Tibial artery (tissue), 4 donors: ENCODE measurements at regions not wholly inside any gene's neighbourhood (a gene's known extent, or its start where the extent isn't known, plus 50 kb on each side); places are given as distances from the start of the nearest gene placed in this dataset.
A peak's percentile ranks its signal among the peaks of the same experiment; 100 is the strongest.
"Not testable (repeated sequence)": the region's sequence is repeated elsewhere in the genome, so short reads cannot be mapped to it uniquely, and the experiment has no call there.

ENCODE experiments used
- DNase-seq, 2 donors: peaks; one replicate each; pipeline ENCODE4 v3.0.0-alpha.2; 2019
- H3K27ac ChIP-seq, 2 donors: fragments of 200-600 bp; sonication (generic) in 1 of 2; 1 replicate in 1 of 2; 2 replicates in 1 of 2; pipeline ENCODE4 v1.5.1; 2018 to 2019; ENCODE audit warnings: mild to moderate bottlenecking in 1 of 2
- H3K27me3 ChIP-seq, 2 donors: fragments of 200-600 bp; sonication (generic) in 1 of 2; one replicate each; pipeline versions ENCODE4 v1.5.1 to v1.6.0; 2016 to 2019
- H3K36me3 ChIP-seq, 3 donors: fragments of 200-600 bp; sonication (generic) in 2 of 3; one replicate each; pipeline ENCODE4 v1.5.1; 2016 to 2019; ENCODE audit warnings: mild to moderate bottlenecking in 2 of 3
- H3K4me1 ChIP-seq, 4 donors: fragments of 200-600 bp; sonication (generic) in 2 of 4; 1 replicate in 3 of 4; 2 replicates in 1 of 4; pipeline ENCODE4 v1.5.1; 2016 to 2019
- H3K4me3 ChIP-seq, 2 donors: fragments of 200-600 bp; sonication (generic) in 1 of 2; 1 replicate in 1 of 2; 2 replicates in 1 of 2; pipeline ENCODE4 v1.5.1; 2018 to 2019; ENCODE audit warnings: mild to moderate bottlenecking in 2 of 2
- H3K9me3 ChIP-seq, 3 donors: fragments of 200-600 bp; sonication (generic) in 1 of 3; one replicate each; pipeline ENCODE4 v1.5.1; 2016 to 2019
- intact Hi-C: fragments of 100-400 bp; cut with DNase I; formaldehyde crosslinking; loops from one replicate; pipeline ENCODE4 v1.15.0; 2023; ENCODE audit warnings: low total_unique reads

- H3K36me3 ChIP-seq, intact Hi-C loops, H3K4me3 ChIP-seq, H3K4me1 ChIP-seq, H3K9me3 ChIP-seq, H3K27me3 ChIP-seq, H3K27ac ChIP-seq, DNase-seq: not testable (repeated sequence)
These were observed 405.4 kb upstream of the SPATA31A3 start for GRCh38 chr9:67397731-67398130.

GRCh38 chr9:67394782-67395181, 402.4 kb upstream of the SPATA31A3 start:
- DNase-seq, H3K27ac ChIP-seq, H3K9me3 ChIP-seq, H3K4me1 ChIP-seq, H3K36me3 ChIP-seq, H3K4me3 ChIP-seq, H3K27me3 ChIP-seq, intact Hi-C loops: not testable (repeated sequence)

GRCh38 chr9:67394038-67394437, 401.7 kb upstream of the SPATA31A3 start:
- H3K4me1 ChIP-seq, H3K4me3 ChIP-seq, H3K27me3 ChIP-seq, H3K36me3 ChIP-seq, intact Hi-C loops, H3K9me3 ChIP-seq, H3K27ac ChIP-seq, DNase-seq: not testable (repeated sequence)

GRCh38 chr9:67369664-67370063, 377.3 kb upstream of the SPATA31A3 start:
- not testable (repeated sequence) for DNase-seq

GRCh38 chr9:67362325-67362724, 370.0 kb upstream of the SPATA31A3 start:
- DNase-seq, H3K4me1 ChIP-seq, intact Hi-C loops, H3K27ac ChIP-seq, H3K4me3 ChIP-seq, H3K9me3 ChIP-seq, H3K27me3 ChIP-seq, H3K36me3 ChIP-seq: not testable (repeated sequence)

More at GRCh38 chr9:67369664-67370063, 377.3 kb upstream of the SPATA31A3 start:
- H3K27me3 ChIP-seq, intact Hi-C loops, H3K27ac ChIP-seq, H3K36me3 ChIP-seq, H3K9me3 ChIP-seq, H3K4me3 ChIP-seq, H3K4me1 ChIP-seq: not testable (repeated sequence)

GRCh38 chr9:67353961-67354360, 361.6 kb upstream of the SPATA31A3 start:
- H3K36me3 ChIP-seq, H3K27me3 ChIP-seq, H3K4me3 ChIP-seq, intact Hi-C loops, H3K27ac ChIP-seq, DNase-seq, H3K9me3 ChIP-seq, H3K4me1 ChIP-seq: not testable (repeated sequence)

- H3K9me3 ChIP-seq, DNase-seq, intact Hi-C loops: not testable (repeated sequence)
These were observed 357.0 kb upstream of the SPATA31A3 start for GRCh38 chr9:67349424-67349759.

GRCh38 chr9:67348562-67349423, 356.4 kb upstream of the SPATA31A3 start:
- H3K4me3 ChIP-seq, intact Hi-C loops, H3K27me3 ChIP-seq, DNase-seq, H3K27ac ChIP-seq, H3K36me3 ChIP-seq, H3K4me1 ChIP-seq, H3K9me3 ChIP-seq: not testable (repeated sequence)

More at GRCh38 chr9:67349424-67349759, 357.0 kb upstream of the SPATA31A3 start:
- H3K27ac ChIP-seq, H3K27me3 ChIP-seq, H3K4me3 ChIP-seq, H3K4me1 ChIP-seq, H3K36me3 ChIP-seq: not testable (repeated sequence)

- H3K36me3 ChIP-seq, H3K27ac ChIP-seq, intact Hi-C loops, H3K4me3 ChIP-seq, H3K9me3 ChIP-seq, H3K4me1 ChIP-seq, DNase-seq, H3K27me3 ChIP-seq: not testable (repeated sequence)
These were observed 355.7 kb upstream of the SPATA31A3 start for GRCh38 chr9:67348094-67348493.

- H3K36me3 ChIP-seq, H3K9me3 ChIP-seq, H3K27ac ChIP-seq, intact Hi-C loops, H3K4me3 ChIP-seq, H3K27me3 ChIP-seq, H3K4me1 ChIP-seq, DNase-seq: not testable (repeated sequence)
These were observed 346.9 kb upstream of the SPATA31A3 start for GRCh38 chr9:67339216-67339615.

GRCh38 chr9:67338201-67338600, 345.9 kb upstream of the SPATA31A3 start:
- intact Hi-C loops, H3K27ac ChIP-seq, H3K4me3 ChIP-seq, H3K27me3 ChIP-seq, H3K9me3 ChIP-seq, H3K36me3 ChIP-seq, H3K4me1 ChIP-seq: not testable (repeated sequence)
- DNase-seq = peak in 1 of 2 donors; percentile 38

GRCh38 chr9:67334727-67335572, 342.6 kb upstream of the SPATA31A3 start:
- H3K27me3 ChIP-seq, intact Hi-C loops, H3K9me3 ChIP-seq: not testable (repeated sequence)

GRCh38 chr9:67331634-67332033, 339.3 kb upstream of the SPATA31A3 start:
- H3K27me3 ChIP-seq, intact Hi-C loops, DNase-seq, H3K4me3 ChIP-seq, H3K4me1 ChIP-seq, H3K27ac ChIP-seq, H3K36me3 ChIP-seq, H3K9me3 ChIP-seq: not testable (repeated sequence)

More at GRCh38 chr9:67334727-67335572, 342.6 kb upstream of the SPATA31A3 start:
- DNase-seq, H3K4me1 ChIP-seq, H3K36me3 ChIP-seq, H3K27ac ChIP-seq, H3K4me3 ChIP-seq: not testable (repeated sequence)

- H3K4me1 ChIP-seq, H3K27me3 ChIP-seq, H3K4me3 ChIP-seq, H3K36me3 ChIP-seq, DNase-seq, H3K27ac ChIP-seq, H3K9me3 ChIP-seq, intact Hi-C loops: not testable (repeated sequence)
These were observed 321.1 kb upstream of the SPATA31A3 start for GRCh38 chr9:67313409-67313808.
